IMR-90 (cell line): ENCODE measurements at regions not wholly inside any gene's neighbourhood (a gene's known extent, or its start where the extent isn't known, plus 50 kb on each side); places are given as distances from the start of the nearest gene placed in this dataset.

Source experiments
- ATAC-seq: fragments of 200-7000 bp; cut with Tn5 transposase; 2 replicates; pipeline ENCODE4 v1.9.1; 2020; ENCODE audit warnings: low read depth, mild to moderate bottlenecking, moderate library complexity
- BruUV-seq: library from RNA; stranded (reverse); fragments of 400-500 nt; replicated peaks from 2 replicates; lab custom pipeline; 2021; lab: Mats Ljungman, UMichigan
- CTCF ChIA-PET: fragments of 300-600 bp; formaldehyde crosslinking; extraction: SDS; loops from one replicate; lab custom pipeline; 2021; ENCODE audit warnings: antibody characterized with exemption; lab: Yijun Ruan, JAX
- POLR2A ChIA-PET: fragments of 300-600 bp; sonication (Branson Sonifier 250); formaldehyde crosslinking; loops from one replicate; lab custom pipeline; 2022; ENCODE audit warnings: antibody characterized with exemption; ENCODE audit not compliant: unreplicated experiment; lab: Charles Lee
- DNase-seq: peaks from one replicate; pipeline ENCODE4 v3.0.0; 2013
- H2AFZ ChIP-seq: replicated peaks from 2 replicates; pipeline ENCODE3; 2013; ENCODE audit warnings: low read length, mild to moderate bottlenecking; ENCODE audit not compliant: poor library complexity
- H2AK5ac ChIP-seq: 2 replicates; pipeline ENCODE4 v1.6.1; 2013; ENCODE audit warnings: low read depth, low read length, inconsistent platforms
- H2AK9ac ChIP-seq: replicated peaks from 2 replicates; pipeline ENCODE3; 2013; ENCODE audit warnings: mild to moderate bottlenecking, low read depth, low read length, moderate library complexity; ENCODE audit not compliant: poor library complexity
- H2BK120ac ChIP-seq: 2 replicates; pipeline ENCODE4 v1.6.1; 2013; ENCODE audit warnings: low read depth, low read length, inconsistent platforms
- H2BK15ac ChIP-seq: 3 replicates; pipeline ENCODE4 v1.6.1; 2013; ENCODE audit warnings: low read depth, low read length, inconsistent platforms
- H2BK20ac ChIP-seq: 2 replicates; pipeline ENCODE4 v1.6.1; 2013; ENCODE audit warnings: low read depth, mild to moderate bottlenecking, inconsistent platforms, low read length, moderate library complexity
- H2BK5ac ChIP-seq: 2 replicates; pipeline ENCODE4 v1.6.1; 2013; ENCODE audit warnings: mild to moderate bottlenecking, low read depth, low read length, inconsistent platforms; ENCODE audit not compliant: poor library complexity, severe bottlenecking
- H3K14ac ChIP-seq: replicated peaks from 2 replicates; pipeline ENCODE4 v1.6.1; 2013; ENCODE audit warnings: low read depth, low read length, inconsistent platforms
- H3K18ac ChIP-seq: 2 replicates; pipeline ENCODE4 v1.6.1; 2013; ENCODE audit warnings: low read depth, low read length, control low read depth
- H3K23ac ChIP-seq: 2 replicates; pipeline ENCODE4 v1.6.1; 2013; ENCODE audit warnings: low read depth, low read length, inconsistent platforms
- H3K27ac ChIP-seq: 2 replicates; pipeline ENCODE4 v1.5.1; 2013; ENCODE audit warnings: mild to moderate bottlenecking, control low read depth, low read length; ENCODE audit not compliant: insufficient read depth
- H3K27me3 ChIP-seq: 2 replicates; pipeline ENCODE4 v1.6.1; 2013; ENCODE audit warnings: low read length; ENCODE audit not compliant: control insufficient read depth, insufficient read depth
- H3K36me3 ChIP-seq: 2 replicates; pipeline ENCODE4 v1.6.1; 2013; ENCODE audit warnings: low read length, mixed read lengths; ENCODE audit not compliant: control insufficient read depth, insufficient read depth
- H3K4ac ChIP-seq: 2 replicates; pipeline ENCODE4 v1.6.1; 2013; ENCODE audit warnings: low read depth, low read length, inconsistent platforms
- H3K4me1 ChIP-seq: 2 replicates; pipeline ENCODE4 v1.6.1; 2013; ENCODE audit warnings: low read length, mixed read lengths; ENCODE audit not compliant: control insufficient read depth, insufficient read depth
- H3K4me2 ChIP-seq: 2 replicates; pipeline ENCODE4 v1.6.1; 2013; ENCODE audit warnings: low read depth, mild to moderate bottlenecking, control low read depth, low read length, moderate library complexity
- H3K4me3 ChIP-seq: 2 replicates; pipeline ENCODE4 v1.5.1; 2013; ENCODE audit warnings: low read depth, mild to moderate bottlenecking, control low read depth, low read length, moderate library complexity; ENCODE audit not compliant: insufficient read depth
- H3K56ac ChIP-seq: 2 replicates; pipeline ENCODE4 v1.6.1; 2013; ENCODE audit warnings: low read length, inconsistent platforms; ENCODE audit not compliant: insufficient read depth; ENCODE audit errors: extremely low read depth
- H3K79me1 ChIP-seq, 2 experiments: 2 replicates each; pipeline ENCODE4 v1.6.1; 2013; ENCODE audit warnings: low read length in 2 of 2, inconsistent platforms in 1 of 2, low read depth in 1 of 2
- H3K9ac ChIP-seq: 2 replicates; pipeline ENCODE4 v1.6.1; 2013; ENCODE audit warnings: low read depth, low read length, control low read depth
- H3K9me1 ChIP-seq: 2 replicates; pipeline ENCODE4 v1.6.1; 2013; ENCODE audit warnings: low read length, inconsistent platforms; ENCODE audit not compliant: insufficient read depth
- H3K9me3 ChIP-seq: 2 replicates; pipeline ENCODE4 v1.6.1; 2013; ENCODE audit warnings: low read length; ENCODE audit not compliant: control insufficient read depth, insufficient read depth
- H4K20me1 ChIP-seq: 2 replicates; pipeline ENCODE4 v1.6.1; 2013; ENCODE audit warnings: low read length, inconsistent platforms; ENCODE audit not compliant: insufficient read depth
- H4K5ac ChIP-seq: 2 replicates; pipeline ENCODE4 v1.6.1; 2013; ENCODE audit warnings: mild to moderate bottlenecking, low read depth, low read length, control low read depth
- H4K8ac ChIP-seq, 2 experiments: 2 replicates each; pipeline ENCODE4 v1.6.1; 2013; ENCODE audit warnings: low read depth in 2 of 2, low read length in 2 of 2, control low read depth in 1 of 2, inconsistent platforms in 1 of 2
- H4K91ac ChIP-seq: 2 replicates; pipeline ENCODE4 v1.6.1; 2013; ENCODE audit warnings: low read depth, low read length, inconsistent platforms; ENCODE audit not compliant: insufficient read depth
- BHLHE40 ChIP-seq: fragments of 150-350 bp; IDR thresholded peaks from 2 replicates; pipeline ENCODE4 v1.6.1; 2016; ENCODE audit warnings: mild to moderate bottlenecking, low read depth, low read length
- CEBPB ChIP-seq: IDR thresholded peaks from 2 replicates; pipeline ENCODE4 v1.6.1; 2012; ENCODE audit warnings: low read depth, low read length, improper control_type of control experiment
- CHD1 ChIP-seq: IDR thresholded peaks from 2 replicates; pipeline ENCODE4 v1.6.1; 2012; ENCODE audit warnings: low read depth, low read length, improper control_type of control experiment
- CTCF ChIP-seq: conservative IDR thresholded peaks from 2 replicates; pipeline ENCODE4 v1.5.1; 2012; ENCODE audit warnings: mild to moderate bottlenecking, low read depth, low read length, improper control_type of control experiment
- FOS ChIP-seq: fragments of 150-350 bp; IDR thresholded peaks from 2 replicates; pipeline ENCODE4 v1.6.1; 2016; ENCODE audit warnings: low read depth, low read length
- MAFK ChIP-seq: IDR thresholded peaks from 2 replicates; pipeline ENCODE4 v1.6.1; 2012; ENCODE audit warnings: low read depth, low read length, improper control_type of control experiment
- MAZ ChIP-seq: IDR thresholded peaks from 2 replicates; pipeline ENCODE4 v1.6.1; 2012; ENCODE audit warnings: low read depth, mild to moderate bottlenecking, low read length, improper control_type of control experiment, moderate library complexity, borderline replicate concordance
- MXI1 ChIP-seq: IDR thresholded peaks from 2 replicates; pipeline ENCODE4 v1.6.1; 2012; ENCODE audit warnings: low read depth, mild to moderate bottlenecking, low read length, moderate library complexity, borderline replicate concordance
- NFE2L2 ChIP-seq: fragments of 150-350 bp; IDR thresholded peaks from 2 replicates; pipeline ENCODE4 v1.6.1; 2016; ENCODE audit warnings: low read depth, mild to moderate bottlenecking, low read length
- POLR2A ChIP-seq: IDR thresholded peaks from 2 replicates; pipeline ENCODE4 v1.6.1; 2012; ENCODE audit warnings: mild to moderate bottlenecking, low read depth, low read length
- RAD21 ChIP-seq: IDR thresholded peaks from 2 replicates; pipeline ENCODE4 v1.6.1; 2012; ENCODE audit warnings: low read length, improper control_type of control experiment
- RCOR1 ChIP-seq: IDR thresholded peaks from 2 replicates; pipeline ENCODE4 v1.6.1; 2012; ENCODE audit warnings: mild to moderate bottlenecking, low read length, improper control_type of control experiment; ENCODE audit not compliant: insufficient replicate concordance
- RFX5 ChIP-seq: IDR thresholded peaks from 2 replicates; pipeline ENCODE4 v1.8.0; 2012; ENCODE audit warnings: low read depth, mild to moderate bottlenecking, low read length, moderate library complexity
- SMC3 ChIP-seq: fragments of 150-350 bp; IDR thresholded peaks from 2 replicates; pipeline ENCODE4 v1.6.1; 2016; ENCODE audit warnings: low read depth, mild to moderate bottlenecking, antibody characterized with exemption, low read length, moderate library complexity
- USF2 ChIP-seq: fragments of 150-350 bp; IDR thresholded peaks from 2 replicates; pipeline ENCODE4 v1.6.1; 2017; ENCODE audit warnings: mild to moderate bottlenecking, antibody characterized with exemption, low read length, low read depth
- WGBS, 2 experiments: methylation state at CpG; one replicate each; pipeline versions ENCODE4 v1.1.5 to v1.1.7; 2013; ENCODE audit warnings: missing lambda C conversion rate in 2 of 2; ENCODE audit not compliant: insufficient read length in 1 of 2; ENCODE audit errors: extremely low coverage in 2 of 2; 5-methylcytosine and 5-hydroxymethylcytosine counted together
- dilution Hi-C: fragments of 300-500 bp; cut with HindIII; formaldehyde crosslinking; loops from one replicate; pipeline ENCODE4 v1.14.3; 2018; ENCODE audit warnings: low sequenced_read_pairs; ENCODE audit not compliant: unreplicated experiment
- in situ Hi-C: fragments of 300-500 bp; cut with MboI; formaldehyde crosslinking; loops from 3 replicates; pipeline ENCODE4 v1.14.3; 2019; ENCODE audit warnings: low sequenced_read_pairs, inconsistent platforms, mixed read lengths
- intact Hi-C: fragments of 100-400 bp; cut with micrococcal nuclease; formaldehyde crosslinking; loops from 2 replicates; pipeline ENCODE4 v1.10.0; 2022
- TF ChIP-seq, protein P1 (sequence below): fragments of 150-350 bp; IDR thresholded peaks from 2 replicates; pipeline ENCODE4 v1.6.1; 2016; ENCODE audit warnings: low read depth, mild to moderate bottlenecking, low read length, moderate library complexity, borderline replicate concordance

GRCh38 chr15:38885001-38885400 is 320.4 kb upstream of the RASGRP1 start:
- POLR2A ChIA-PET, result interaction anchor here (0.6 to 1.3 kb wide), 2 partner anchors 21 to 662 kb away, joined by 3 to 5 read pairs; no protein-coding TSS in a partner anchor
- intact Hi-C loops, result no loop called here
- H4K91ac ChIP-seq, result peak overlapping the region; percentile 74
- H3K4ac ChIP-seq, result peak overlapping the region; percentile 53
- H3K23ac ChIP-seq, result peak overlapping the region; percentile 70; the same call in 1 of the 2 replicates
- peak overlapping the region; percentile 97 for H3K27ac ChIP-seq
- peaks cover 0 to 5% of the 10 kb centered on the region in 2 experiments; a peak in 2 of 4 replicates for H3K79me1 ChIP-seq
- no peak overlapping the region for H3K4me3 ChIP-seq
- H2BK5ac ChIP-seq, result peak overlapping the region; percentile 100
- CTCF ChIA-PET, result no interaction called here
- no TSS peak for BruUV-seq
- H4K20me1 ChIP-seq, result no peaks in the 10 kb centered on the region
- peak overlapping the region; percentile 93 for H3K18ac ChIP-seq
- H2AK5ac ChIP-seq, result peak overlapping the region; percentile 79; the same call in 1 of the 2 replicates
- peaks cover 27% of the 10 kb centered on the region for H3K4me1 ChIP-seq
- peak overlapping the region; percentile 72 for H3K9ac ChIP-seq
- H3K9me1 ChIP-seq, result peaks cover 11% of the 10 kb centered on the region
- H3K56ac ChIP-seq, result peak overlapping the region; percentile 85; the same call in 1 of the 2 replicates
- H4K5ac ChIP-seq, result peak overlapping the region; percentile 89
- H2BK15ac ChIP-seq, result 0 out of 3 replicates have a peak overlapping the region, but pooled peaks have one; percentile 92
- ATAC-seq (no peak), DNase-seq (peak; percentile 48)
- H2BK120ac ChIP-seq, result peak overlapping the region; percentile 83
- TF ChIP-seq MAZ (no peak), NFE2L2 (no peak), CHD1 (no peak), RCOR1 (no peak), FOS (no peak), MXI1 (no peak), CTCF (no peak), RAD21 (no peak), USF2 (no peak), CEBPB (no peak), RFX5 (no peak), BHLHE40 (no peak), MAFK (no peak), SMC3 (no peak), POLR2A (no peak)
- TF ChIP-seq, protein P1, sequence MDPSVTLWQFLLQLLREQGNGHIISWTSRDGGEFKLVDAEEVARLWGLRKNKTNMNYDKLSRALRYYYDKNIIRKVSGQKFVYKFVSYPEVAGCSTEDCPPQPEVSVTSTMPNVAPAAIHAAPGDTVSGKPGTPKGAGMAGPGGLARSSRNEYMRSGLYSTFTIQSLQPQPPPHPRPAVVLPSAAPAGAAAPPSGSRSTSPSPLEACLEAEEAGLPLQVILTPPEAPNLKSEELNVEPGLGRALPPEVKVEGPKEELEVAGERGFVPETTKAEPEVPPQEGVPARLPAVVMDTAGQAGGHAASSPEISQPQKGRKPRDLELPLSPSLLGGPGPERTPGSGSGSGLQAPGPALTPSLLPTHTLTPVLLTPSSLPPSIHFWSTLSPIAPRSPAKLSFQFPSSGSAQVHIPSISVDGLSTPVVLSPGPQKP, result no peak
- no peak overlapping the region for H2AFZ ChIP-seq
- H2AK9ac ChIP-seq, result no peak overlapping the region
- in situ Hi-C loops, result no loop called here
- no peaks in the 10 kb centered on the region for H3K27me3 ChIP-seq
- H3K4me2 ChIP-seq, result peak overlapping the region; percentile 35
- peak overlapping the region; percentile 47 for H2BK20ac ChIP-seq
- no peaks in the 10 kb centered on the region for H3K36me3 ChIP-seq
- peak overlapping the region; percentile 59 for H3K14ac ChIP-seq
- H4K8ac ChIP-seq, result peak overlapping the region; percentile 78 to 80
- no CpG with 5 or more reads among the region's 3 CpGs for WGBS, 2 experiments
- dilution Hi-C loops, result no loop called here
- H3K9me3 ChIP-seq, result no peaks in the 10 kb centered on the region
